H1 (cell line): ENCODE measurements at regions not wholly inside any gene's neighbourhood (a gene's known extent, or its start where the extent isn't known, plus 50 kb on each side); places are given as distances from the start of the nearest gene placed in this dataset.

Source experiments
- CTCF ChIA-PET: fragments of 300-600 bp; sonication (Branson Sonifier 250); formaldehyde crosslinking; loops from one replicate; lab custom pipeline; 2021; ENCODE audit not compliant: partially characterized antibody; lab: Charles Lee
- POLR2A ChIA-PET: fragments of 300-600 bp; sonication (Branson Sonifier 250); formaldehyde crosslinking; loops from one replicate; lab custom pipeline; 2021; ENCODE audit warnings: inconsistent platforms; ENCODE audit not compliant: partially characterized antibody; lab: Charles Lee
- DNase-seq, 2 experiments: peaks; one replicate each; pipeline versions ENCODE4 v3.0.0 to v3.0.0-alpha.2; 2010 to 2022; ENCODE audit warnings: low spot score in 2 of 2, low read depth in 1 of 2, mixed read lengths in 1 of 2
- FAIRE-seq: peaks from 2 replicates; lab custom pipeline; 2011; peaks lifted over from hg19 to GRCh38; lab: Jason Lieb, UNC
- H2AFZ ChIP-seq: 2 replicates; pipeline ENCODE4 v1.8.1; 2012; ENCODE audit warnings: low read length, inconsistent platforms
- H2AK5ac ChIP-seq: 2 replicates; pipeline ENCODE4 v1.6.1; 2013; ENCODE audit warnings: low read depth, low read length
- H2BK120ac ChIP-seq: replicated peaks from 2 replicates; pipeline ENCODE3; 2013; ENCODE audit warnings: low read depth, low read length, inconsistent platforms
- H2BK12ac ChIP-seq: 2 replicates; pipeline ENCODE4 v1.6.1; 2013; ENCODE audit warnings: low read depth, low read length
- H2BK15ac ChIP-seq: 2 replicates; pipeline ENCODE4 v1.6.1; 2013; ENCODE audit warnings: low read length
- H2BK20ac ChIP-seq: 2 replicates; pipeline ENCODE4 v1.6.1; 2013; ENCODE audit warnings: low read length
- H2BK5ac ChIP-seq: 2 replicates; pipeline ENCODE4 v1.6.1; 2013; ENCODE audit warnings: low read depth, low read length
- H3K14ac ChIP-seq: 2 replicates; pipeline ENCODE4 v1.6.1; 2013; ENCODE audit warnings: inconsistent platforms; ENCODE audit not compliant: insufficient read length
- H3K18ac ChIP-seq: 2 replicates; pipeline ENCODE4 v1.6.1; 2013; ENCODE audit warnings: low read length; ENCODE audit errors: extremely low read depth
- H3K23ac ChIP-seq: 2 replicates; pipeline ENCODE4 v1.6.1; 2013; ENCODE audit warnings: inconsistent platforms; ENCODE audit not compliant: insufficient read length
- H3K23me2 ChIP-seq: 2 replicates; pipeline ENCODE4 v1.6.1; 2013; ENCODE audit warnings: low read depth, low read length
- H3K27ac ChIP-seq: 2 replicates; pipeline ENCODE4 v1.6.1; 2011; ENCODE audit warnings: low read depth, low read length, inconsistent platforms
- H3K27me3 ChIP-seq, 4 experiments: replicated peaks in 1 of 4; 1 replicate in 1 of 4; 2 replicates in 3 of 4; pipeline versions ENCODE4 v1.6.1 to v1.8.1; 2011 to 2013; ENCODE audit warnings: low read length in 3 of 4, mild to moderate bottlenecking in 3 of 4, inconsistent platforms in 2 of 4, mixed read lengths in 2 of 4, moderate library complexity in 1 of 4; ENCODE audit not compliant: control insufficient read depth in 3 of 4, insufficient read depth in 3 of 4; ENCODE audit errors: extremely low read depth in 1 of 4
- H3K36me3 ChIP-seq, 4 experiments: 2 replicates each; pipeline versions ENCODE4 v1.6.1 to v1.8.1; 2011 to 2013; ENCODE audit warnings: mild to moderate bottlenecking in 4 of 4, low read length in 3 of 4, moderate library complexity in 2 of 4, control low read depth in 1 of 4, inconsistent platforms in 1 of 4; ENCODE audit not compliant: insufficient read depth in 4 of 4, control insufficient read depth in 2 of 4
- H3K4ac ChIP-seq: replicated peaks from 2 replicates; pipeline ENCODE3; 2013; ENCODE audit warnings: low read length, low read depth, mixed read lengths, inconsistent platforms; ENCODE audit not compliant: insufficient read length
- H3K4me1 ChIP-seq, 4 experiments: replicated peaks in 1 of 4; 1 replicate in 1 of 4; 2 replicates in 3 of 4; pipeline versions ENCODE4 v1.6.1 to v1.8.1; 2011 to 2013; ENCODE audit warnings: low read length in 3 of 4, inconsistent platforms in 2 of 4, mixed read lengths in 1 of 4; ENCODE audit not compliant: insufficient read depth in 4 of 4, control insufficient read depth in 3 of 4
- H3K4me2 ChIP-seq, 2 experiments: 2 replicates each; pipeline versions ENCODE4 v1.6.1 to v1.8.1; 2011 to 2013; ENCODE audit warnings: low read depth in 2 of 2, low read length in 2 of 2, control low read depth in 1 of 2, inconsistent platforms in 1 of 2, mild to moderate bottlenecking in 1 of 2; ENCODE audit not compliant: insufficient read depth in 1 of 2
- H3K4me3 ChIP-seq, 4 experiments: fragments of 200-600, 300-600 bp in 1 of 4; sonication (generic), shearing (Covaris generic), sonication (Bioruptor Twin) in 1 of 4; 2 replicates each; pipeline versions ENCODE4 v1.5.1 to v1.8.1; 2011 to 2016; ENCODE audit warnings: low read length in 4 of 4, low read depth in 3 of 4, control low read depth in 2 of 4, inconsistent platforms in 2 of 4, mild to moderate bottlenecking in 2 of 4, mixed read lengths in 1 of 4, moderate library complexity in 1 of 4; ENCODE audit not compliant: insufficient read depth in 2 of 4; ENCODE audit errors: extremely low read depth in 1 of 4
- H3K56ac ChIP-seq: replicated peaks from 2 replicates; pipeline ENCODE3; 2013; ENCODE audit warnings: low read depth, mild to moderate bottlenecking, mixed read lengths, low read length, inconsistent platforms; ENCODE audit not compliant: insufficient read length
- H3K79me1 ChIP-seq: 2 replicates; pipeline ENCODE4 v1.6.1; 2013; ENCODE audit warnings: low read depth, low read length, control low read depth
- H3K79me2 ChIP-seq, 2 experiments: 2 replicates each; pipeline versions ENCODE4 v1.6.1 to v1.8.1; 2012 to 2013; ENCODE audit warnings: low read length in 2 of 2, mild to moderate bottlenecking in 2 of 2, inconsistent platforms in 1 of 2; ENCODE audit not compliant: insufficient read depth in 2 of 2, control insufficient read depth in 1 of 2
- H3K9ac ChIP-seq, 4 experiments: replicated peaks in 1 of 4; 1 replicate in 1 of 4; 2 replicates in 3 of 4; pipeline versions ENCODE4 v1.6.1 to v1.8.1; 2011 to 2013; ENCODE audit warnings: low read depth in 3 of 4, low read length in 3 of 4, control low read depth in 2 of 4, mild to moderate bottlenecking in 2 of 4, moderate library complexity in 2 of 4, inconsistent platforms in 1 of 4; ENCODE audit errors: extremely low read depth in 1 of 4
- H3K9me3 ChIP-seq, 2 experiments: 2 replicates each; pipeline versions ENCODE4 v1.6.1 to v1.8.1; 2012 to 2013; ENCODE audit warnings: mild to moderate bottlenecking in 2 of 2, moderate library complexity in 2 of 2, control low read depth in 1 of 2, inconsistent platforms in 1 of 2, low read depth in 1 of 2, low read length in 1 of 2, mixed read lengths in 1 of 2; ENCODE audit not compliant: insufficient read depth in 2 of 2
- H4K20me1 ChIP-seq, 2 experiments: replicated peaks in 1 of 2; 2 replicates each; pipeline versions ENCODE3 to v1.8.1; 2011 to 2013; ENCODE audit warnings: inconsistent platforms in 2 of 2, low read length in 2 of 2, mild to moderate bottlenecking in 1 of 2; ENCODE audit not compliant: insufficient read depth in 2 of 2, control insufficient read depth in 1 of 2
- H4K5ac ChIP-seq: 2 replicates; pipeline ENCODE4 v1.6.1; 2013; ENCODE audit warnings: low read length, low read depth, mixed read lengths, inconsistent platforms; ENCODE audit not compliant: insufficient read length
- H4K8ac ChIP-seq: 2 replicates; pipeline ENCODE4 v1.8.0; 2013; ENCODE audit warnings: mild to moderate bottlenecking, moderate library complexity, low read length, inconsistent platforms; ENCODE audit not compliant: insufficient read depth; ENCODE audit errors: extremely low read depth
- H4K91ac ChIP-seq: replicated peaks from 2 replicates; pipeline ENCODE3; 2013; ENCODE audit warnings: low read length, mixed read lengths, inconsistent platforms; ENCODE audit not compliant: insufficient read length
- SUZ12 ChIP-seq: fragments of 200-600 bp; sonication (generic); IDR thresholded peaks from 2 replicates; pipeline ENCODE4 v1.6.1; 2012; ENCODE audit warnings: mild to moderate bottlenecking, inconsistent platforms, low read length, moderate library complexity, mixed read lengths
- WGBS, 2 experiments: shearing (Covaris generic) in 1 of 2; methylation state at CpG; one replicate each; pipeline versions ENCODE4 v1.1.6 to v1.1.7; 2013 to 2015; ENCODE audit warnings: low lambda C conversion rate in 2 of 2, mixed read lengths in 2 of 2, inconsistent platforms in 1 of 2, low coverage in 1 of 2, missing lambda C conversion rate in 1 of 2; ENCODE audit not compliant: insufficient replicate concordance in 2 of 2, insufficient coverage in 1 of 2, insufficient read length in 1 of 2; ENCODE audit errors: extremely low coverage in 1 of 2, missing lambda C conversion rate in 1 of 2; 5-methylcytosine and 5-hydroxymethylcytosine counted together

DNA sequence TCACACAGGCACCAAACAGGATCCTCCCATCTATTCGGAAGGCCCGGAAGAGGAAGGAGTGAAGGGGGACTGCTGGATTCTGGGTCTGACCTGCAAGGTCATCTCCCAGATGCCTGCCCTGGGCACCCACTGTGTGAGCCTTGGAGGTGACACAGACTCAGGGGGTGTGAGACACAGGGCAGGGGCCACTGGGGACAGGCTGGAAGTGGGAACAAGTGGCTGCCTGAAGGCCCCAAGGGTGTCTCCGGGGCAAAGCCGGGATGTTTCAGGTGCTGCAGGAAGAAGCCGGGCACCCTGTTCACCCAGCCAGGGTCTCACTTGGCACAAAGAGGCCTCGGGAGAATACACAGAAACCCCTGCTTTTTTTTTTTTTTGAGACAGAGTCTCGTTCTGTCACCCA lies 385.5 kb downstream of the CTTN start:
- FAIRE-seq: no peak
- 91% methylated on average over 6 of the region's 7 CpGs; no CpG with 5 or more reads in 1 of the 2 experiments for WGBS, 2 experiments
- Histone ChIP-seq H3K79me2 (peaks cover 0 to 6% of the 10 kb centered on the region in 2 experiments; a peak in 2 of 4 replicates), H3K79me1 (no peaks in the 10 kb centered on the region; the same call in none of the 2 replicates), H4K8ac (0 out of 2 replicates have a peak overlapping the region, but pooled peaks have one; percentile 51), H3K9ac (no peak overlapping the region), H3K4me2 (no peak overlapping the region), H3K23ac (no peak overlapping the region), H3K23me2 (peaks cover 9% of the 10 kb centered on the region; the same call in 1 of the 2 replicates), H3K4me1 (no peaks in the 10 kb centered on the region), H2BK5ac (no peak overlapping the region), H4K20me1 (peaks cover 0 to 9% of the 10 kb centered on the region in 2 experiments), H2BK20ac (no peak overlapping the region), H3K36me3 (peaks cover 0 to 8% (median 5%) of the 10 kb centered on the region in 4 experiments; a peak in 3 of 8 replicates), H3K18ac (no peak overlapping the region), H2AK5ac (no peak overlapping the region), H2BK15ac (no peak overlapping the region), H3K27me3 (no peaks in the 10 kb centered on the region; a peak in 1 of 7 replicates), H3K9me3 (0 out of 4 replicates have a peak, but pooled peaks cover 0 to 5% of the 10 kb centered on the region in 2 experiments), H2BK12ac (no peak overlapping the region), H2BK120ac (no peak overlapping the region), H3K27ac (no peak overlapping the region), H4K5ac (no peak overlapping the region), H3K4me3 (no peak overlapping the region), H3K14ac (no peak overlapping the region), H4K91ac (no peak overlapping the region), H3K56ac (no peak overlapping the region), H3K4ac (no peak overlapping the region), H2AFZ (no peak overlapping the region)
- CTCF ChIA-PET: interaction anchor here (1.0 to 1.8 kb wide), 2 partner anchors 13 to 273 kb away, joined by 3 to 4 read pairs; no protein-coding TSS in a partner anchor
- POLR2A ChIA-PET: no interaction called here
- DNase-seq: no peak
- TF ChIP-seq SUZ12: no peak
